SK-N-SH treated with all-trans-retinoic acid at 6 μM for 48 hours (cell line): ENCODE measurements at regions not wholly inside any gene's neighbourhood (a gene's known extent, or its start where the extent isn't known, plus 50 kb on each side); places are given as distances from the start of the nearest gene placed in this dataset.

ENCODE experiments used
- ATAC-seq: fragments of 200-7000 bp; cut with Tn5 transposase; 3 replicates; pipeline ENCODE4 v1.9.1; 2020; ENCODE audit warnings: mild to moderate bottlenecking, moderate library complexity
- ARNTL ChIP-seq: fragments of 450-650 bp; formaldehyde crosslinking; IDR thresholded peaks from 2 replicates; pipeline ENCODE4 v1.5.0; 2020; ENCODE audit warnings: low read depth, mild to moderate bottlenecking, moderate library complexity, borderline replicate concordance
- BACH2 ChIP-seq: fragments of 250-450 bp; sonication (Bioruptor Pico); IDR thresholded peaks from 2 replicates; pipeline ENCODE4 v1.9.0; 2021; ENCODE audit warnings: mild to moderate bottlenecking, borderline replicate concordance
- CREB5 ChIP-seq: fragments of 250-450 bp; sonication (Bioruptor Pico); IDR thresholded peaks from 2 replicates; pipeline ENCODE4 v1.5.1; 2020; ENCODE audit warnings: low read depth, mild to moderate bottlenecking, moderate library complexity
- CSDC2 ChIP-seq: fragments of 250-450 bp; sonication (Bioruptor Pico); IDR thresholded peaks from 2 replicates; pipeline ENCODE4 v1.5.0; 2020; ENCODE audit warnings: mild to moderate bottlenecking, moderate library complexity
- CSRNP3 ChIP-seq: fragments of 250-450 bp; sonication (Bioruptor Pico); IDR thresholded peaks from 2 replicates; pipeline ENCODE4 v1.5.1; 2021; ENCODE audit warnings: mild to moderate bottlenecking, moderate library complexity
- ESRRG ChIP-seq: fragments of 250-450 bp; sonication (Bioruptor Pico); IDR thresholded peaks from 2 replicates; pipeline ENCODE4 v1.6.1; 2021; ENCODE audit warnings: mild to moderate bottlenecking
- GLIS3 ChIP-seq: fragments of 250-450 bp; sonication (Bioruptor Pico); IDR thresholded peaks from 2 replicates; pipeline ENCODE4 v1.5.0; 2020; ENCODE audit warnings: mild to moderate bottlenecking, moderate library complexity
- ISL1 ChIP-seq: fragments of 250-450 bp; sonication (Bioruptor Pico); IDR thresholded peaks from 2 replicates; pipeline ENCODE4 v2.1.2; 2022; ENCODE audit warnings: mild to moderate bottlenecking, moderate library complexity
- OSR1 ChIP-seq: fragments of 250-450 bp; sonication (Bioruptor Pico); IDR thresholded peaks from 2 replicates; pipeline ENCODE4 v1.8.0; 2022; ENCODE audit warnings: moderate library complexity, mild to moderate bottlenecking, inconsistent platforms
- PATZ1 ChIP-seq: fragments of 250-450 bp; sonication (Bioruptor Pico); IDR thresholded peaks from 2 replicates; pipeline ENCODE4 v1.8.0; 2020; ENCODE audit warnings: mild to moderate bottlenecking, moderate library complexity, borderline replicate concordance
- POU6F1 ChIP-seq: fragments of 250-450 bp; sonication (Bioruptor Pico); IDR thresholded peaks from 2 replicates; pipeline ENCODE4 v1.8.0; 2021; ENCODE audit warnings: low read depth, mild to moderate bottlenecking, moderate library complexity, borderline replicate concordance
- PPARA ChIP-seq: fragments of 250-450 bp; sonication (Bioruptor Pico); IDR thresholded peaks from 2 replicates; pipeline ENCODE4 v1.5.0; 2020; ENCODE audit warnings: mild to moderate bottlenecking, borderline replicate concordance
- RARB ChIP-seq: fragments of 250-450 bp; sonication (Bioruptor Pico); IDR thresholded peaks from 2 replicates; pipeline ENCODE4 v1.8.0; 2021; ENCODE audit warnings: mild to moderate bottlenecking, moderate library complexity
- SNAI2 ChIP-seq: fragments of 250-450 bp; sonication (Bioruptor Pico); IDR thresholded peaks from 2 replicates; pipeline ENCODE4 v1.5.0; 2020; ENCODE audit warnings: mild to moderate bottlenecking, moderate library complexity
- TCF4 ChIP-seq: fragments of 250-450 bp; sonication (Bioruptor Pico); IDR thresholded peaks from 2 replicates; pipeline ENCODE4 v1.8.0; 2021; ENCODE audit warnings: mild to moderate bottlenecking, moderate library complexity, borderline replicate concordance
- TSHZ2 ChIP-seq: fragments of 250-450 bp; sonication (Bioruptor Pico); IDR thresholded peaks from 2 replicates; pipeline ENCODE4 v1.5.0; 2020; ENCODE audit warnings: mild to moderate bottlenecking, moderate library complexity
- ZC3H10 ChIP-seq: fragments of 250-450 bp; sonication (Bioruptor Pico); IDR thresholded peaks from 2 replicates; pipeline ENCODE4 v1.5.1; 2021; ENCODE audit warnings: mild to moderate bottlenecking, moderate library complexity
- ZFP3 ChIP-seq: fragments of 250-450 bp; sonication (Bioruptor Pico); IDR thresholded peaks from 2 replicates; pipeline ENCODE4 v1.5.0; 2020; ENCODE audit warnings: mild to moderate bottlenecking, moderate library complexity
- ZFP30 ChIP-seq: fragments of 450-650 bp; formaldehyde crosslinking; IDR thresholded peaks from 2 replicates; pipeline ENCODE4 v1.5.0; 2022; ENCODE audit warnings: mild to moderate bottlenecking, moderate library complexity
- ZNF565 ChIP-seq: fragments of 450-650 bp; formaldehyde crosslinking; conservative IDR thresholded peaks from 2 replicates; pipeline ENCODE4 v1.5.0; 2020; ENCODE audit warnings: low read depth, mild to moderate bottlenecking, moderate library complexity
- ZNF70 ChIP-seq: fragments of 450-650 bp; formaldehyde crosslinking; IDR thresholded peaks from 2 replicates; pipeline ENCODE4 v1.5.0; 2020; ENCODE audit warnings: mild to moderate bottlenecking, moderate library complexity
- ZNF8 ChIP-seq: fragments of 450-650 bp; formaldehyde crosslinking; IDR thresholded peaks from 2 replicates; pipeline ENCODE4 v1.5.0; 2020; ENCODE audit warnings: mild to moderate bottlenecking, moderate library complexity

- no peak for ATAC-seq
Measured at GRCh38 chr5:82517544-82518075, 239.5 kb upstream of the RPS23 start.

GRCh38 chr5:82513738-82514137 is 235.6 kb upstream of the RPS23 start:
- TF ChIP-seq ARNTL (CRISPR knock-in tag) (no peak), ZNF70 (CRISPR knock-in tag) (no peak), OSR1 (CRISPR knock-in tag) (no peak), ZFP30 (CRISPR knock-in tag) (no peak), PATZ1 (CRISPR knock-in tag) (no peak), ESRRG (CRISPR knock-in tag) (no peak), ZFP3 (CRISPR knock-in tag) (no peak)
- peak; percentile 49; the same call in 2 of the 3 replicates for ATAC-seq

More at GRCh38 chr5:82517544-82518075, 239.5 kb upstream of the RPS23 start:
- TF ChIP-seq ZNF565 (CRISPR knock-in tag) (no peak), RARB (CRISPR knock-in tag) (no peak), ZNF8 (no peak), ARNTL (CRISPR knock-in tag) (no peak), OSR1 (CRISPR knock-in tag) (no peak), CSDC2 (CRISPR knock-in tag) (no peak), SNAI2 (CRISPR knock-in tag) (no peak), ZNF70 (CRISPR knock-in tag) (no peak), ISL1 (CRISPR knock-in tag) (no peak), TCF4 (CRISPR knock-in tag) (no peak), POU6F1 (no peak), BACH2 (CRISPR knock-in tag) (no peak), TSHZ2 (CRISPR knock-in tag) (no peak), PPARA (CRISPR knock-in tag) (no peak), CSRNP3 (CRISPR knock-in tag) (no peak), PATZ1 (CRISPR knock-in tag) (no peak), ZC3H10 (CRISPR knock-in tag) (no peak)

- ATAC-seq, result no peak
- no peak for TF ChIP-seq CREB5 (CRISPR knock-in tag)
- no peak for TF ChIP-seq CSDC2 (CRISPR knock-in tag)
- no peak for TF ChIP-seq RARB (CRISPR knock-in tag)
- no peak for TF ChIP-seq ZNF565 (CRISPR knock-in tag)
- no peak for TF ChIP-seq ESRRG (CRISPR knock-in tag)
- no peak for TF ChIP-seq GLIS3 (CRISPR knock-in tag)
- TF ChIP-seq SNAI2 (CRISPR knock-in tag), result no peak
- TF ChIP-seq POU6F1, result no peak
- no peak for TF ChIP-seq PPARA (CRISPR knock-in tag)
- TF ChIP-seq BACH2 (CRISPR knock-in tag), result no peak
- TF ChIP-seq TCF4 (CRISPR knock-in tag), result no peak
- no peak for TF ChIP-seq ZC3H10 (CRISPR knock-in tag)
- no peak for TF ChIP-seq ISL1 (CRISPR knock-in tag)
- no peak for TF ChIP-seq ZFP3 (CRISPR knock-in tag)
- TF ChIP-seq CSRNP3 (CRISPR knock-in tag), result no peak
- TF ChIP-seq ZNF70 (CRISPR knock-in tag), result no peak
Measured at GRCh38 chr5:82512025-82512424, 233.9 kb upstream of the RPS23 start.
